NCI-H1105 (cell line): ENCODE measurements at regions not wholly inside any gene's neighbourhood (a gene's known extent, or its start where the extent isn't known, plus 50 kb on each side); places are given as distances from the start of the nearest gene placed in this dataset.
A peak's percentile ranks its signal among the peaks of the same experiment; 100 is the strongest.

Source experiments
- DNase-seq: peaks from one replicate; lab custom pipeline; 2025; lab: John Stamatoyannopoulos, UW

GRCh38 chr11:92276773-92277172, 52.2 kb downstream of the FAT3 start:
- DNase-seq: no peak

- no peak for DNase-seq
Measured at GRCh38 chr11:92277871-92278270, 53.3 kb downstream of the FAT3 start.

GRCh38 chr11:92278791-92279433, 54.3 kb downstream of the FAT3 start:
- DNase-seq: no peak

- no peak for DNase-seq
Measured at GRCh38 chr11:92284107-92284506, 59.5 kb downstream of the FAT3 start.

GRCh38 chr11:92284558-92284957, 59.9 kb downstream of the FAT3 start:
- no peak for DNase-seq

- no peak for DNase-seq
Measured at GRCh38 chr11:92285776-92286175, 61.2 kb downstream of the FAT3 start.

- DNase-seq: no peak
Measured at GRCh38 chr11:92286709-92287108, 62.1 kb downstream of the FAT3 start.

GRCh38 chr11:92295175-92296137, 70.8 kb downstream of the FAT3 start:
- DNase-seq: no peak

- DNase-seq: no peak
Measured at GRCh38 chr11:92296138-92296515, 71.5 kb downstream of the FAT3 start.

- DNase-seq: no peak
Measured at GRCh38 chr11:92297567-92298553, 73.2 kb downstream of the FAT3 start.

- no peak for DNase-seq
Measured at GRCh38 chr11:92300876-92301275, 76.3 kb downstream of the FAT3 start.

- no peak for DNase-seq
Measured at GRCh38 chr11:92302770-92303169, 78.2 kb downstream of the FAT3 start.

- DNase-seq: no peak
Measured at GRCh38 chr11:92304271-92304670, 79.7 kb downstream of the FAT3 start.

- DNase-seq: peak; percentile 14
Measured at GRCh38 chr11:92306966-92307510, 82.4 kb downstream of the FAT3 start.

- DNase-seq: no peak
Measured at GRCh38 chr11:92308366-92308765, 83.7 kb downstream of the FAT3 start.

GRCh38 chr11:92311616-92312449, 87.2 kb downstream of the FAT3 start:
- DNase-seq: no peak

GRCh38 chr11:92313784-92314183, 89.2 kb downstream of the FAT3 start:
- DNase-seq: no peak

GRCh38 chr11:92314499-92314898, 89.9 kb downstream of the FAT3 start:
- no peak for DNase-seq

- no peak for DNase-seq
Measured at GRCh38 chr11:92316106-92316809, 91.6 kb downstream of the FAT3 start.

GRCh38 chr11:92317222-92317621, 92.6 kb downstream of the FAT3 start:
- no peak for DNase-seq
